GM21528 (cell line): ENCODE measurements at regions not wholly inside any gene's neighbourhood (a gene's known extent, or its start where the extent isn't known, plus 50 kb on each side); places are given as distances from the start of the nearest gene placed in this dataset.

Experiments
- ATAC-seq: cut with Tn5 transposase; IDR thresholded peaks from one replicate; pipeline ENCODE4 v1.9.1; 2021; ENCODE audit warnings: mild to moderate bottlenecking, moderate library complexity; ENCODE audit not compliant: unreplicated experiment, low FRiP score

- no peak for ATAC-seq
Measured at GRCh38 chr1:164953815-164954214, 394.8 kb downstream of the PBX1 start.

GRCh38 chr1:164953098-164953497 lies 394.1 kb downstream of the PBX1 start:
- no peak for ATAC-seq

DNA sequence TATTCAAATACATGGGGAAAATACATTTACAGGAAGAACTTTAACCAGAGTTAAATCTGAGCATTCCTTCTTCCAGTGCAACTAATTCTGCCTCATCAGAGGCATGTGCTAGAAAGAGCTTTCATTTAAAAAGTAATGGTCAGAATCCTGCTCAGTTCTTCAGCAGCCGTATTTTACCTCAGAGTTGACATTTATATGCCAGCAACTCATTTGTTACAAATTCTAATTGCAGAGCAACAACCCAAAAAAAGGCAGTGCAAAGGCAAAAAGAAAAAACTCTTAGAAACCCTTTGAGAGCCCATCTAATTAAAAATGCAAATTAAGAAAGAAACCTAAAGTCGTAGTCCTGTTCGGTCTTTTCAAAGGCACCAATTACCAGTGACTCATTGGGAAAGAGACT lies 392.5 kb downstream of the PBX1 start:
- ATAC-seq: no peak

GRCh38 chr1:164950541-164950986 lies 391.6 kb downstream of the PBX1 start:
- ATAC-seq: no peak

DNA sequence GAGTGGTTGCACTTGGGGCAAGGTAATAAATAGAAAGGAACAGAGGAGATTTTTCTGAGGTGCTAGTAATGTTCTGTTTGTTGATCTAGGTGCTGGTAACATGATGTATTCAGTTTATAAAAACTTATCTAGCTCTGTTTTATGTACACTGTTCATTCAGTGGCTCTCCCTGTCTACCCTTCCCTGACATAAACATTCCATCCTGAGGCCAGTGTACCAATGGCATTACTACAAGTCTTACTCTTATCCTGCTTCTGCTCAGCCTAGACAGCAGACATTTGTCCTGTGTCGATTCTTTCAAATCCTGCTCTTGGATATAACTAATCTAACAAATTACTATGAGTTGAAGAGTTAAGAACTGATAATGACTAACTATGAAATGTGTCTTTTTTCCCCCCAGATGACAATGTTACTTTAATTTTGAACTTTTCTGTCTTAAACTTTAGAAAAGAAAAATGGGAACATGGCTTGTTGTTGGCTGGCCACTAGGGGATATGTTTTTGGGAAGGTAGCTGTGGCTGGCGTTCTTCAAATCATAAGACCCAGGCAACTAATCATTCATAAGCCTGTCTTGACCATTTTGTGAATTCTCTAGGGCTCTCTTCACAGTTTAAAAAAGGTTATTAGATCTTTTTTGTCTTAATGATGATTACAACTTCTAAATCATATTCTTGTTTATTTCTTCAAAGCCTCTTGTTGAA lies 390.9 kb downstream of the PBX1 start:
- no peak for ATAC-seq

GRCh38 chr1:164948101-164948500 lies 389.1 kb downstream of the PBX1 start:
- ATAC-seq: no peak

DNA sequence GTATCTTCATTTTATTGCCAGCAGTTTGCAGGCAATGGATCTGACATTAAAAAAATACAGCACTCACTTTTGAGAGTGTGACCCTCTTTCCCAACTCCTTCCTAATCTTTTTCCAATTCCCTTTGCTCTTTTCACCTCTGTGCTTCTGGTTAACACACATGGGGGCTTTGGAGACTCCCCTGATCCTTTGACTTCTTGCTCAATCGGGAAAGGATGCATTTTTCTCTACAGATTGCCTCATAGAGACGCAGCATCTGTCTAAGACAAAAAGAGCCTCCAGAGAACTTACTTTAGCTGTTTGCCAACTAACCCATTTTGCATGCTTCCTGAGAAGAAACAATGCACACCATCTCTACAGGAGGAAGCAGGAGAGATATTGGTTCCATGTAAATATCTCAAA lies 378.3 kb downstream of the PBX1 start:
- no peak for ATAC-seq

DNA sequence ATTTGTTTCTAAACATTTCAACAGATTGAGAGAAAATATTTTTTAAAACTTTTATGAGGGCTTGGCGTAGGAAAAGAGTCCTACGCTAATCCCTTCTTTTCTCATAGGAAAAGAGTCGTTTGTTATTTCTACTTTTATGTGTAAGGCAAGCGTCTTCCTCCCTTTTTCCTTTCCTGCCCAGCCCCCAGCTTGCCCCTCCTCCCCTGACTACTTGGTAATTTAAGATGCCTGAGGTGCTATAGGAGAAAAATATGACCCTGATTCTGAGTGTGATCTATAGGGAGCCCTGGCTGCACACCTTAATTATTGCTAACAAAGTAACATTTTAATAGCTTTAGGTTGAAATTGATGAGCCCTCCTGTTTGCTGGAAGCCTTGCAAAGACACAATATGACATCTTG lies 373.6 kb downstream of the PBX1 start:
- ATAC-seq: no peak

DNA sequence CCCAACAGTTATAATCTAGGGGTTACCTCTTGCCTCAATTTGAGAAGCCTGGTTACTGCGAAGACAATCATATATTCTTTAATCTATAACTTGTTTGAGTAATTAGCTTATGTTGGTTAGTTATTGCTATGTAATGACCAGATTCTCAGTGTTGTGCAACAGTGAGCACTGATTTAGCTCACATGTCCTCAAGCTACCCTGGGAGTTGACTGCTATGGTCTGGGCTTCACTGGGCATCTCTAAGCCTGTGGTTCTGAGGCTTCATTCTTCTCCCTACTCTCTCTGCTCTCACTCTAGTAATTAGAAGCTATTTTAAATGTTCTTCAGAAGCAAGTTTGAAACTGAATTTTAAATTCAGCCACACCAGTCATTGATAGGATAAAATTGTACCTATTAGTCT lies 371.8 kb downstream of the PBX1 start:
- ATAC-seq: no peak

GRCh38 chr1:164930241-164930640 lies 371.3 kb downstream of the PBX1 start:
- no peak for ATAC-seq

- no peak for ATAC-seq
Measured at GRCh38 chr1:164928232-164928812, 369.3 kb downstream of the PBX1 start.

DNA sequence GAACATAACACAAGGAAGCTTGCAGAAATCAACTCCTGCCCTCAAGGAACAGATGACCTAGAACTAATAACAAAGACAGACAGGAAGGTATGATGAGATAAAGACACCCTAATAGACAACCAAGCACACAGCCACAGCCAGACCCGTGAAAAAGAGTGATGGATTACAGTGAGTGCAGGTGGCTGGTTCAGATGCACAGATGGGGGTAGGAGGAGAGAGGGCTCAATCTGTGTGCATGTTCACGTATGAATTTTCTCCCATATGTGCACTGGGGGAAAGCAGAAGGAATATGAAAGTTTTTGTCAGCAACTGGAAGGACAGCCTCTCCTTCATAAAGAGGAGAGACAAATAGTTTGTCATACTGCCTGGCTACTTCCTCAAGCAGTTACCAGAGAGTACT lies 367.1 kb downstream of the PBX1 start:
- ATAC-seq: no peak

- ATAC-seq: no peak
Measured at GRCh38 chr1:164922585-164922984, 363.6 kb downstream of the PBX1 start.

GRCh38 chr1:164921493-164921892 lies 362.5 kb downstream of the PBX1 start:
- ATAC-seq: no peak

DNA sequence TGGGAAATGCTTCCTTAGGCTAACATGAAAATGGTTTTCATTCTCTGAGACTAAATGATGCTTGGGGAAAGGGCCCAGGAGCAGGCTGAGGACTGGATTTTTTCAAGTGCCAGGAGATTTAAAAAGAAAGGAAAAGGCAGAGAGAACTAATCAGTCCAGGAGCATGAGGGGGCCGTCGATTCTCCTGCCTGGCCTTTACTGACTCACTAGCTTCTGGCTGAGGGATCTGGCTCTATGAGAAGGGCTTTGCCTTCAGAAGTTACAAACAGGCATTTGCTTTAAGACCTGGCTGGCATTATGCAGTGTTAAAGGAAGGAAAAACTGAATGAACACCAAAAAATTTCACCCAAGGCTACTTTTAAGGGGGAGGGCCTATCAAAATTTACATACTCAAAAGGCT lies 359.2 kb downstream of the PBX1 start:
- no peak for ATAC-seq

DNA sequence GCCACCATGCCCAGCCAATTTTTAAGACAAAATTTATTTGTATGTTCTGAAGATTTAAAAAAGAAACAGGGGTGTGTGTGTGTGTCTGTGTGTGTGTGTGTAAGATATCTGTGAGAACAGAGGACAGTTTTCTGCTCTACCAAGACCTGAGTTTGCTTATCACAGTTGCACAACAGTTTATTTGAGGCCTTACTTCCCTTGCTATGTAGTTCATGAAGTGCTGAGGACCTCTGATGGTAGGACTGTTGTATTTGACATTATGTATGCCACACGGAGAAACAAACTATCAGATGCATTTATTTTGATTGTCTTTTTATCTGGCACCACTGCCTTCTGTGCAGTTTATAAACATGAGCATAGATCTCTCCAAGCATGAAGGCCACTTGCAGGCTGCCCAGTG lies 355.2 kb downstream of the PBX1 start:
- ATAC-seq: no peak

GRCh38 chr1:164912290-164912689 lies 353.3 kb downstream of the PBX1 start:
- no peak for ATAC-seq

DNA sequence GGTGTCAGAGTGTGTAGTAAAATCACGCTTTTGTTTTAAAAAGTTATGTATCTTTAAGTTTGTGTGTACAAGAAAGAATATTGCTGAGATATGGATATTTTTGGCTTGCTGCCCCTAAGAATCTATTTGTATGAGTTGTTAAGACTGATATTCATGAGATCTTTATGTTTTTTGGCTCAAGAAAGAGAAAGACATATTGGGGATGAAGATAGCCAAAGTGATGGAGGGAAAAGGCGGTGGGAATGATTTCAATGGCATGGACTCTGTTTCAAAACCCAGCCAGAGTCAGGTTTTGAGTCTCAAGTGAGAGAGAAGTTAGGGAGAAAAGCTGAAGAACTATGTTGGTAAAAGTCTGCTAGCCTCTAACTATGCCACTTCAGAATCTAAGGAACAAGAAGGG lies 351.7 kb downstream of the PBX1 start:
- ATAC-seq: no peak

- no peak for ATAC-seq
Measured at GRCh38 chr1:164907666-164908065, 348.7 kb downstream of the PBX1 start.

DNA sequence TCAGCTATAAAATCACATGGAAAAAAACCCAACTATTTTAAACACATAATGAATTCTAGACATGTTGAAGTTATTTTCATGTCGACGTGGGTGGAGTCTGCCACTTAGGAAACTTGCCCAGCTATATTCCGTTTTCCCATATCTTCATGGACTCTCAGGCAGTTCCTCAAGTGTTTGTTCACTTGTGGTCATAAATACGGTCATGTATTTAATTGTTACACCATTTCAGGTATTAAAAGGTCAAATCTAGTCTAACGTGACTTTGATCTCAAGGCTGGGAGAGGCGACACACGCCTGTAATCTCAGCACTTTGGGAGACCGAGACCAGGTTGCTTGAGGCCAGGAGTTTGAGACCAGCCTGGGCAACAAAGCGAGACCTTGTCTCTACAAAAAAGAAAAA lies 346.9 kb downstream of the PBX1 start:
- ATAC-seq: no peak

DNA sequence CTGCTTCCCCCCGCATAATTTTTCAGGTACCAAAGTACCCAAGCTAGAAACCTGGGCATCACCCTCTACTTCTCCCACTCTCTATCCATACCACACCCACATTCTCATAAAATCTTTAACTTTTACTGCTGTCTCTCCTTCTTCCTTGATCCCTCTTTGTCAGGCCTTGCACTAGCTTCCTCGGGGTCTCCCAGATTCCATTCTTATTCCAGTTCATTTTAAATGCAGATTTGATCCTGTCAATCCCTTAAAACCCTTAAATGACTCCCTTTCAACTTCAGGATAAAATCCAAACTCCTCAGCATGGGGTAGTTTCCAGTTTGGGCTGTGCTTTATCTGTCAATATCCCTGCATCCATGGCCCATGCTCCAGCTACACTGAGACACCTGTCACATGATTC lies 343.5 kb downstream of the PBX1 start:
- no peak for ATAC-seq
